Left renal cortex interstitium (tissue), 4 donors: ENCODE measurements at regions not wholly inside any gene's neighbourhood (a gene's known extent, or its start where the extent isn't known, plus 50 kb on each side); places are given as distances from the start of the nearest gene placed in this dataset.

Source experiments
- DNase-seq, 4 donors: peaks; one replicate each; pipeline ENCODE4 v3.0.0-alpha.2; 2013; ENCODE audit warnings: low read depth in 4 of 4, low spot score in 2 of 4, missing footprints in 1 of 4

- no peak for DNase-seq
Observed at GRCh38 chr5:128665747-128666355, 127.8 kb upstream of the FBN2 start.

GRCh38 chr5:128667152-128667551 lies 129.1 kb upstream of the FBN2 start:
- DNase-seq = no peak

GRCh38 chr5:128667751-128668150 lies 129.7 kb upstream of the FBN2 start:
- no peak for DNase-seq

- DNase-seq = no peak
Observed at GRCh38 chr5:128668921-128669320, 130.9 kb upstream of the FBN2 start.

GRCh38 chr5:128669803-128670202 lies 131.8 kb upstream of the FBN2 start:
- DNase-seq = no peak

GRCh38 chr5:128671943-128672342 lies 133.9 kb upstream of the FBN2 start:
- no peak for DNase-seq

- no peak for DNase-seq
Observed at GRCh38 chr5:128673000-128673399, 135.0 kb upstream of the FBN2 start.

- DNase-seq = no peak
Observed at GRCh38 chr5:128673411-128673957, 135.4 kb upstream of the FBN2 start.

- DNase-seq = no peak
Observed at GRCh38 chr5:128673970-128674369, 135.9 kb upstream of the FBN2 start.

GRCh38 chr5:128674837-128675446 lies 136.9 kb upstream of the FBN2 start:
- no peak for DNase-seq

- no peak for DNase-seq
Observed at GRCh38 chr5:128681096-128681495, 143.1 kb upstream of the FBN2 start.

GRCh38 chr5:128681764-128682592 lies 143.9 kb upstream of the FBN2 start:
- DNase-seq = no peak

- no peak for DNase-seq
Observed at GRCh38 chr5:128682669-128683068, 144.6 kb upstream of the FBN2 start.

GRCh38 chr5:128684961-128685360 lies 146.9 kb upstream of the FBN2 start:
- DNase-seq = no peak

GRCh38 chr5:128687930-128688329 lies 149.9 kb upstream of the FBN2 start:
- no peak for DNase-seq

- no peak for DNase-seq
Observed at GRCh38 chr5:128693764-128694163, 155.7 kb upstream of the FBN2 start.

- no peak for DNase-seq
Observed at GRCh38 chr5:128695791-128696530, 157.9 kb upstream of the FBN2 start.

GRCh38 chr5:128701301-128701700 lies 163.3 kb upstream of the FBN2 start:
- no peak for DNase-seq

- DNase-seq = no peak
Observed at GRCh38 chr5:128703322-128703721, 165.3 kb upstream of the FBN2 start.

- DNase-seq = no peak
Observed at GRCh38 chr5:128706269-128706668, 168.2 kb upstream of the FBN2 start.

- DNase-seq = no peak
Observed at GRCh38 chr5:128708841-128709240, 170.8 kb upstream of the FBN2 start.
